ENCODE measurements at regions not wholly inside any gene's neighbourhood (a gene's known extent, or its start where the extent isn't known, plus 50 kb on each side); places are given as distances from the start of the nearest gene placed in this dataset.

DNA sequence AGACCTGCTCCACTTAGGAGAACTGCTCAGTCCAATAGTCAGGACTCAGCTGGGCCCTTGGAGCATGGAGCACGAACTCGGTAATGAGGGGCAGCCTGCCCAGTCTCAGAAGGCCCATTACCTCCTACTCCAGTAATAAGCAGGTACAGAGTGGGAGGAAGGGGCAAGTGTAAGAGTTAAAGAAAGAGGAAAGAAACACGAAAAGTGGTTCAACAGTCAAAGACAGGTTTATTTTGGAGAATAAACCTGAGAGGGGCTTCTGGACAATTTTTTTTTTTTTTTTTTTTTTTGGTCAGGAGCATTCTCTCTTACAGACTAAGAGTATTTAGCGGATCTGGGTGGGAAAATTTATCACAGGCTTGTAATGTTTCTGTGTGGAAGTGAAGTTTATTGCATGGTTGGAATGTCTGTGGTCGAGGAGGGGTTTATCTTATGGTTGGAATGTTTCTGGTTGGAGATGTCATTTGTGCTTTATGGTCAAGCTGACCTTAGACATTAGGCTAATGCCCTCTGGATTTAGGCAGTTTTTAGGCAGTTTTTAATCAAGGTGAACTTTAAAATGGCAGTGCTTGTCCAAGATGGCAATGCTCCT, 340.1 kb downstream of the BCKDHB start:
- in situ Hi-C loops (cut with MboI; ENCODE audit: low pct_unique_long_range_greater_than_20kb, low sequenced_read_pairs, unreplicated experiment): no loop called here
- TF ChIP-seq, protein P1, sequence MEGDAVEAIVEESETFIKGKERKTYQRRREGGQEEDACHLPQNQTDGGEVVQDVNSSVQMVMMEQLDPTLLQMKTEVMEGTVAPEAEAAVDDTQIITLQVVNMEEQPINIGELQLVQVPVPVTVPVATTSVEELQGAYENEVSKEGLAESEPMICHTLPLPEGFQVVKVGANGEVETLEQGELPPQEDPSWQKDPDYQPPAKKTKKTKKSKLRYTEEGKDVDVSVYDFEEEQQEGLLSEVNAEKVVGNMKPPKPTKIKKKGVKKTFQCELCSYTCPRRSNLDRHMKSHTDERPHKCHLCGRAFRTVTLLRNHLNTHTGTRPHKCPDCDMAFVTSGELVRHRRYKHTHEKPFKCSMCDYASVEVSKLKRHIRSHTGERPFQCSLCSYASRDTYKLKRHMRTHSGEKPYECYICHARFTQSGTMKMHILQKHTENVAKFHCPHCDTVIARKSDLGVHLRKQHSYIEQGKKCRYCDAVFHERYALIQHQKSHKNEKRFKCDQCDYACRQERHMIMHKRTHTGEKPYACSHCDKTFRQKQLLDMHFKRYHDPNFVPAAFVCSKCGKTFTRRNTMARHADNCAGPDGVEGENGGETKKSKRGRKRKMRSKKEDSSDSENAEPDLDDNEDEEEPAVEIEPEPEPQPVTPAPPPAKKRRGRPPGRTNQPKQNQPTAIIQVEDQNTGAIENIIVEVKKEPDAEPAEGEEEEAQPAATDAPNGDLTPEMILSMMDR (IDR thresholded peaks at IDR 0.05; ENCODE audit: extremely low read depth, insufficient read depth, missing control alignments): no peak
- DNase-seq (ENCODE audit: low spot score): no peak

DNA sequence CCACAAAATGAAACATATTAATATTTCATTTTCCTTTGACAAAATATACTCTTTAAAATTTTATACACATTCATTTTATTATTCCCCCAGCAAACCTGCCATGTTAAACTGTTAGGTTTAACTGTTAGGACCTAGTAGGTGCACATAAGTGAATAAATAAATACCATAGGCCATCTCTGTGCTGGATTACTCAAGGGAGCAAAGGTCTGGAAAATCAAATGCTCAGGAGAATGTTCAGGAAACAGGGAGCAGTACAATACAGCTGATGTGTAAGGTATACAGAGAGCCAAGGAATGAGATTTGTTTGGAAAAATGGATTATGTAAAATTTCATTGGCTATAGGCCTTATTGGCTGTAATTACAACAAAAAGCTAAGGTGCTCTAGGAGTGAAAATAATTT, 339.3 kb downstream of the BCKDHB start:
- TF ChIP-seq, protein P1 (IDR thresholded peaks at IDR 0.05; ENCODE audit: extremely low read depth, insufficient read depth, missing control alignments): no peak
- no peak for DNase-seq (ENCODE audit: low spot score)
- in situ Hi-C loops (cut with MboI; ENCODE audit: low pct_unique_long_range_greater_than_20kb, low sequenced_read_pairs, unreplicated experiment): no loop called here

DNA sequence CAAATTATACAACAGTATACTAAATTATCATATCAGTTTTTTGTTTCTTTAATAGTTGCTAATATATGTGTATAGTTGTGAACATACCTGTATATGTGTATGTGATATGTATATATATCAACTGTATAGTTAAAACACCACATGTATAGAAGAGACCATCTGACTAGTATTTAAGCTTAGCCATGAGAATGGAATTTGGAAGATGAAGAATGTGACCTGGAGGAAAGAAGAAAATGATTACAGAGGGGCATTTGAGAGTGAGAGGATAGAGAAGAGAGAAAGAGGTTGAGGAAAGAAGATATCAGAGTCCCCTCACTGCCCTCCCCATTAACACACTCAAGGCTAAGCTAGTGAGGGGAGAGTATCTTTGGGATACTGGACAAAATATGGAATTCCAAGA, 335.9 kb downstream of the BCKDHB start:
- no peak for DNase-seq (ENCODE audit: low spot score)
- in situ Hi-C loops (cut with MboI; ENCODE audit: low pct_unique_long_range_greater_than_20kb, low sequenced_read_pairs, unreplicated experiment): no loop called here
- TF ChIP-seq, protein P1 (IDR thresholded peaks at IDR 0.05; ENCODE audit: extremely low read depth, insufficient read depth, missing control alignments): no peak

DNA sequence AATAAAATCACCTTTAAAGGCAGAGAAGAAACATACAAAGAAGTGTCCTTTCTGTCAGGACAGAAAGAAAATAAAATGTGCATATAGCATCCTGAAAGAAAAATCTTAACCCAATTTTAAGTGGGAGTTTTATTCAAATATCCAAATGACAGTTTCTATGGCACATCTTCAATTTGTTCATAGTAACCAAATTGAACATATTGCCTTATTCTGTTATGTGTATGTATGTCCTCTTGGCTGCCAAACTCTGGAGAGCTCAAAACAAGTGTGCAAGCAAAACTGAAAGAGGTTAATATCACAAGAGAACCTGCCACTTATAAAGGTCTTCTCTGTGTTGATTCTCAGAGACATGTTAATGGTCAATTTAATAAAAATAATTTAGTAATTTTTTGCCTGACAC, 334.7 kb downstream of the BCKDHB start:
- in situ Hi-C loops (cut with MboI; ENCODE audit: low pct_unique_long_range_greater_than_20kb, low sequenced_read_pairs, unreplicated experiment): no loop called here
- DNase-seq (ENCODE audit: low spot score): no peak
- TF ChIP-seq, protein P1 (IDR thresholded peaks at IDR 0.05; ENCODE audit: extremely low read depth, insufficient read depth, missing control alignments): no peak

DNA sequence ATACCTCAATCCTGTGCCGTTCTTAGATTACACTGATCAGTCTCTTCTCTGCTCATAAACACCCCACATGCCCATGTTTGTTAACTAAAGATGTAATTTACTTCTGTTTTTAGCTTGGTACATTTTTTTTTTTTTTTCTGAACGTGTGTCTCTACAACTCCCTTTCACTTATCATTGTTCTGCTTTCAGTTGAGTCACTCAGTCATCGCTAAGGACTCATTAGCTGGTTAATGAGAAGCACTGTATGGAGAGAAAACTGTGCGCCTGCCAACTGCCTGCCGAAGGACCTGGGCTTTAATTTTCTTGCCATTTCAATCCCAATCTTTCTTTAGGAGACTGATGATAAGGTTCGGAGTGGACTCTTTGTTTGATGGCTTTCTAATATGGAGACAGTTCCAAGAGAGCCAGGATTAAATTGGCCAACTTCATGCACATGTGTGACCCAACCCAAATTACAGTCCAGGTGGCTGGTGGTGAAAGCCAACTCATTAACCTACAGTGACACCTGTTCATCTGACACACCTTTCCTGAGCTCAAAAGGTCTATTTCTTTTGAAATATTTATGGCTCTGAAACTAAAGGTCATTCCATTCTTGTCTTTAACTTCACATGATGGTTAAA, 334.1 kb downstream of the BCKDHB start:
- in situ Hi-C loops (cut with MboI; ENCODE audit: low pct_unique_long_range_greater_than_20kb, low sequenced_read_pairs, unreplicated experiment): no loop called here
- TF ChIP-seq, protein P1 (IDR thresholded peaks at IDR 0.05; ENCODE audit: extremely low read depth, insufficient read depth, missing control alignments): no peak
- no peak for DNase-seq (ENCODE audit: low spot score)

DNA sequence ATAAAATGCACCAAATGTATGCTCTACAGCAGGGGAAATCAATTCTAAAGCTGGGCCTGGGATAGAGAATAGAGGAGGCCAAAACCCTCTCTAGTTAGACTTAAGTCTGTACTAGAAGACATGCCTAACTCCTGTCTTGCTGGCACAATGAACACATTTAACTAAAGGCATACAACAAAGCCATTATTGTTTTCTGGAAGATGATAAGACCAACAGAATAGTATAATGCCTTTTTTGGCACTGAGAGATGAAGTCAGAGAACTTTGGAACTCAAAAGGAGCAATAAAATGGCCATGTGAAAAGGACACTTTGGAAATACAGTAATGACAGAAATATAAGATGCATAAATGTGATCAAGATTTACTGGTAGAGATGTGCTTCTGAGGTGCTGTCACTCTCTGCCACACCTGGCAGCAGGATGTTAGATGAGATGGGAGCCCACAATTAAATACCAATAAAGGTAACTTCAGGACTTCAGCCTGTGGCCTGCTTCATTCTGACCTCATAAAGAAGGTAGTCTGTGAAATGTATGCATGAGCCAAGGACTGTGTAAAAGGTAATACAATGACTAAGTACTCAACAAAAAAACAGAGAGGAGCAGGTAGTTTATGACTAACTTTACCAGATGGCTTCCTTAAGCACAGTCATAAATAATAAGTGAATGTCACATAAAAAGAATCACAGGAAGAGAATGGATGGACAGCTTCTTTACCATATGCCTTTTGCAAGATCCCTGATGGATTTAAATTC, 333.4 kb downstream of the BCKDHB start:
- in situ Hi-C loops (cut with MboI; ENCODE audit: low pct_unique_long_range_greater_than_20kb, low sequenced_read_pairs, unreplicated experiment): no loop called here
- TF ChIP-seq, protein P1 (IDR thresholded peaks at IDR 0.05; ENCODE audit: extremely low read depth, insufficient read depth, missing control alignments): no peak
- no peak for DNase-seq (ENCODE audit: low spot score)

All from GM13977 (cell line).